GM13976 (cell line): ENCODE measurements at regions not wholly inside any gene's neighbourhood (a gene's known extent, or its start where the extent isn't known, plus 50 kb on each side); places are given as distances from the start of the nearest gene placed in this dataset.

Experiments
- DNase-seq: peaks from one replicate; pipeline ENCODE4 v3.0.0; 2012; ENCODE audit warnings: low spot score
- in situ Hi-C: fragments of 300-500 bp; cut with MboI; formaldehyde crosslinking; loops from one replicate; pipeline ENCODE4 v1.12.0; 2022; ENCODE audit warnings: low sequenced_read_pairs, mixed read lengths, inconsistent platforms; ENCODE audit not compliant: unreplicated experiment
- TF ChIP-seq, protein P1 (sequence below): IDR thresholded peaks from 2 replicates; pipeline ENCODE4 v1.5.1; 2012; ENCODE audit warnings: borderline replicate concordance, mild to moderate bottlenecking; ENCODE audit not compliant: insufficient read depth; ENCODE audit errors: extremely low read depth, missing control alignments, control extremely low read depth

DNA sequence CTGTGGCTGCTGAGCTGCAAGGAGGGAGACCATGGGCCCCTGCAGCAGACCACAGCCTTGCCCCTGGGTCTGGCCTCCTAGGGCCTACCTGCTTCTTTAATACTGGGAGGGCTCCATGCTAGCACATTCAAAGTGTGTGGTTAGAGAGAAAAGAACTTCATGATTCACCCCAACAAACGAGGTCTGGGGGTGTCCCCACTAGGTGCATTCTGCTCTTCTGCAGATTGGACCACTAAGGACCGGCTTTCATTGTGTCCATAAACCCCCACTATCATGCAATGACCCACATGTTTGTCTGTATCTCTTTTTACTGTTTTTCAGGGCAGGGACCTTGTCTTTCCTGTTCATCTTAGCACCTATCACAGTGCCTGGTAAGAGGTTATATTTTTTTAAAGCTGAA is 185.4 kb downstream of the OMA1 start:
- in situ Hi-C loops, result no loop called here
- no peak for DNase-seq
- TF ChIP-seq, protein P1, sequence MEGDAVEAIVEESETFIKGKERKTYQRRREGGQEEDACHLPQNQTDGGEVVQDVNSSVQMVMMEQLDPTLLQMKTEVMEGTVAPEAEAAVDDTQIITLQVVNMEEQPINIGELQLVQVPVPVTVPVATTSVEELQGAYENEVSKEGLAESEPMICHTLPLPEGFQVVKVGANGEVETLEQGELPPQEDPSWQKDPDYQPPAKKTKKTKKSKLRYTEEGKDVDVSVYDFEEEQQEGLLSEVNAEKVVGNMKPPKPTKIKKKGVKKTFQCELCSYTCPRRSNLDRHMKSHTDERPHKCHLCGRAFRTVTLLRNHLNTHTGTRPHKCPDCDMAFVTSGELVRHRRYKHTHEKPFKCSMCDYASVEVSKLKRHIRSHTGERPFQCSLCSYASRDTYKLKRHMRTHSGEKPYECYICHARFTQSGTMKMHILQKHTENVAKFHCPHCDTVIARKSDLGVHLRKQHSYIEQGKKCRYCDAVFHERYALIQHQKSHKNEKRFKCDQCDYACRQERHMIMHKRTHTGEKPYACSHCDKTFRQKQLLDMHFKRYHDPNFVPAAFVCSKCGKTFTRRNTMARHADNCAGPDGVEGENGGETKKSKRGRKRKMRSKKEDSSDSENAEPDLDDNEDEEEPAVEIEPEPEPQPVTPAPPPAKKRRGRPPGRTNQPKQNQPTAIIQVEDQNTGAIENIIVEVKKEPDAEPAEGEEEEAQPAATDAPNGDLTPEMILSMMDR, result no peak

DNA sequence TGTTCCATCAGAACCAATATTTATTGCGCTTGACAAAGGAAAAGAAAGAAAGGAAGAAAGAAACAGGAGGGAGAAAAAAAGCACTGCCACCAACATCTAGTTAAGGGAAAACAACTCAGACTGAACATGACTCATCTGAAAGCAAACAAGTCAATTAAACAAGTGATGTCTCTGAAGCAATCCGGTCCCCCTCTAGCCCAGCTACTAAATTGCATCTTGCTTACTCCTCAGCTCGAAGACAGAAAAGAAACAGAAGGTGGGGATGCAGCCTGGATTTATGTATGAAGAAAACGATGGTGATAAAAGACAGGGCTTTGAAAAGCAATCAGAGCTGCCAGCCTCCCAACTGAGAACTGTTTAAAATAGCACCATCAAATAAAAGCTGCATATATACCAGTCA is 188.2 kb downstream of the OMA1 start:
- in situ Hi-C loops, result no loop called here
- TF ChIP-seq, protein P1, result no peak
- DNase-seq, result no peak

DNA sequence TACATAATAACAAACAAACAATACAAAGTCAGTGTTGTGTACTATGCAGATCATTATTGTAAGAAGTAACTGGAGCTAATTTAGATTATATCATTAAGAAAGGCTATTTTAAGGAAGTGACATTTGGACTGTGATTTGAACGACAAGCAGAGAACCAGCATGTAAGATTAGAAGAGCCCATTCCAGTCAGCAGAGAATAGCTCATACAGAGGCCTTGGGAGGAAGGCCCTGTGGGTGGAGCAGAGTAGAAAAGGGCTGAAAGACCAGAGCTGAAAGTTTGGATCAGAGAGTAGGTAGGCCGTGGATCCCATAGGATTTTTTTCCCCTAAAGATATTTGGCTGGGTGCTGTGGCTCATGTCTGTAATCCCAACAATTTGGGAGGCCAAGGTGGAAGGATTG is 190.1 kb downstream of the OMA1 start:
- in situ Hi-C loops, result no loop called here
- TF ChIP-seq, protein P1, result no peak
- no peak for DNase-seq

DNA sequence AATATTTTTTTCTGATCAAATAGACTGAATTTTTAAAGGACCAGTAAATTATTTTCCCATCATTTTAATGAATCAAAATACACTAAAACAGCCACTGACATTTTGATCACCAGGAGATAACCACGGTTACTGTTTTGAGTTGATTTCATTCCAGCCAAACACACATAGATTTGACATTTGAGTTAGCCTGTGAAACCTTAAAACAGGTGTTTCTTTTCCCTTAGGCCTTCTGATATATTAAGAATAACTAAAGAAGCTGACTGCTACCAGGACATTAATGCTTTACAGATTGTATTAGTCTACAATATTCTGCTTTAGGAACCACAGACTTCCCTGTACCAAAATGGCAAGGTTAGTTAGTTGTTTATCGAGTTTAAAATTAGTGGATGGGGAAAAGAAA is 193.4 kb downstream of the OMA1 start:
- TF ChIP-seq, protein P1, result no peak
- in situ Hi-C loops, result no loop called here
- no peak for DNase-seq

DNA sequence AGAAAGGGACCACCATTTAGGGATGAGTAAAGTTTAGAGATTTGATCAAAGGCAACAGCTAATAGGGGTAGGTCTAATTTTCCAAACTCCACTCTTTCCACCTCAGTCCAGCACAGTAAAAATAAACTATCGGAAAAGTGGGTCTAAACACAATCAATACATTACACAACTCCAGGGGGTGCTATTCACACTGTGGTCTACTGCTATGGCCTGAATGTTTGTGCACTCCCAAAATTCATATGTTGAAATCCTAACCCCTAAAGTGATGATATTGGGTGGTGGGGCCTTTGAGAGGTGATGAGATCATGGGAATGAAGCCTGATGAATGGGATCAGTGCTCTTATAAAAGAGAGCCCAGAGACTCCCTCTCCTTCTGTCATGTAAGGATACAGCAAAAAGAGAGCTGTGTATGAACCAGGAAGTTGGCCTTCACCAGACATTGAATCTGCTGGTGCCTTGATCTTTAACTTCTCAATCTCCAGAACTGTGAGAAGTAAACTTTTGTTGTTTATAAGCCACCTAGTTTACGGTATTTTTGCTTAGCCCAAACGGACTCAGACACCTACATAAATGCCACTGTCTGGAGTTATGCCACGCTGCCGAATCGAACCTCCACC is 193.9 kb downstream of the OMA1 start:
- in situ Hi-C loops, result no loop called here
- TF ChIP-seq, protein P1, result no peak

DNA sequence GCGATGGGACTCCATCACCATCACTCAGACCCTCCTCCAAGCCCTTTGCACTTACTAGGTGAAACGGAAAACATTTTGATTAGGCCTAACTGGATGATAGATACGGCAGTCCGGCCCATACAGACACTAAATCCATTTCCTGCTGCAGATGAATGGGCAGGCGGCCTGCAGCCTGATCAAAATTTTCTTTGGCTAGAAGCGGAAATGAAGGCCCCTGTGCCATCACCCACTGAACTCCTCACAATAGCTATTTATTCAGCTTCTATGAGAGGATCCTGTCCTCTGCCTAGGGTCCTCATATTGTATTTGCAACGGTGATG is 200.5 kb downstream of the OMA1 start:
- in situ Hi-C loops, result no loop called here
- DNase-seq, result no peak
- TF ChIP-seq, protein P1, result no peak

More for the DNA sequence above, 193.9 kb downstream of the OMA1 start:
- no peak for DNase-seq
